K562 (cell line): ENCODE measurements at regions not wholly inside any gene's neighbourhood (a gene's known extent, or its start where the extent isn't known, plus 50 kb on each side); places are given as distances from the start of the nearest gene placed in this dataset.

Experiments used
- ATAC-seq: fragments of 200-7000 bp; cut with Tn5 transposase; 3 replicates; pipeline ENCODE4 v1.9.1; 2020; ENCODE audit warnings: moderate library complexity
- BruUV-seq: library from RNA; stranded (reverse); fragments of 400-500 nt; replicated peaks from 2 replicates; lab custom pipeline; 2021; lab: Mats Ljungman, UMichigan
- CTCF ChIA-PET: fragments of 300-600 bp; formaldehyde crosslinking; extraction: SDS; loops from one replicate; lab custom pipeline; 2021; ENCODE audit warnings: low intra/inter-chr PET ratio; lab: Yijun Ruan, JAX
- POLR2A ChIA-PET: fragments of 300-600, 350-650 bp; sonication (Branson Sonifier 250); formaldehyde crosslinking; extraction: SDS; loops from one replicate; lab custom pipeline; 2021; ENCODE audit warnings: antibody characterized with exemption, inconsistent platforms; lab: Yijun Ruan, JAX
- DNase-seq, 4 experiments: peaks; one replicate each; pipeline versions ENCODE4 v3.0.0 to v3.0.0-alpha.2; 2011 to 2018; ENCODE audit warnings: low spot score in 3 of 4, mixed read lengths in 3 of 4; ENCODE audit errors: extremely low read depth in 1 of 4
- FAIRE-seq: peaks from 2 replicates; lab custom pipeline; 2011; peaks lifted over from hg19 to GRCh38; lab: Jason Lieb, UNC
- H2AFZ ChIP-seq: 2 replicates; pipeline ENCODE4 v1.6.0; 2011; ENCODE audit warnings: low read depth, low read length, control low read depth, inconsistent platforms
- H3K27ac ChIP-seq: fragments of 200-600 bp; 3 replicates; pipeline ENCODE4 v1.8.0; 2011; ENCODE audit warnings: low read depth, mild to moderate bottlenecking, control low read depth, inconsistent platforms, low read length, moderate library complexity, mixed read lengths; ENCODE audit errors: extremely low read depth
- H3K27me3 ChIP-seq, 2 experiments: fragments of 300-600 bp in 1 of 2; 2 replicates in 1 of 2; 3 replicates in 1 of 2; pipeline versions ENCODE4 v1.6.0 to v1.8.0; 2011; ENCODE audit warnings: inconsistent platforms in 2 of 2, low read length in 2 of 2, mild to moderate bottlenecking in 1 of 2, mixed read lengths in 1 of 2, moderate library complexity in 1 of 2; ENCODE audit not compliant: control insufficient read depth in 2 of 2, insufficient read depth in 2 of 2
- H3K36me3 ChIP-seq: fragments of 300-600 bp; 3 replicates; pipeline ENCODE4 v1.8.0; 2011; ENCODE audit warnings: mild to moderate bottlenecking, low read length, inconsistent platforms; ENCODE audit not compliant: control insufficient read depth, insufficient read depth
- H3K4me1 ChIP-seq, 2 experiments: fragments of 200-600 bp in 1 of 2; replicated peaks in 1 of 2; 2 replicates in 1 of 2; 3 replicates in 1 of 2; pipeline versions ENCODE4 v1.5.1 to v1.8.0; 2011; ENCODE audit warnings: inconsistent platforms in 2 of 2, low read length in 2 of 2, mild to moderate bottlenecking in 1 of 2, mixed read lengths in 1 of 2, moderate library complexity in 1 of 2; ENCODE audit not compliant: control insufficient read depth in 2 of 2, insufficient read depth in 2 of 2
- H3K4me2 ChIP-seq: 2 replicates; pipeline ENCODE4 v1.6.1; 2011; ENCODE audit warnings: low read length, control low read depth, inconsistent platforms, mixed read lengths; ENCODE audit not compliant: insufficient read depth
- H3K4me3 ChIP-seq: fragments of 200-600 bp; sonication (generic), shearing (Covaris generic); 2 replicates; pipeline ENCODE4 v1.5.1; 2016; ENCODE audit warnings: control low read depth, inconsistent platforms
- H3K79me2 ChIP-seq: fragments of 200-600 bp; 3 replicates; pipeline ENCODE4 v1.8.0; 2011; ENCODE audit warnings: low read length, inconsistent platforms; ENCODE audit not compliant: control insufficient read depth, insufficient read depth
- H3K9ac ChIP-seq, 2 experiments: 2 replicates each; pipeline versions ENCODE4 v1.6.0 to v1.6.1; 2011; ENCODE audit warnings: low read depth in 2 of 2, low read length in 2 of 2, control low read depth in 1 of 2, inconsistent platforms in 1 of 2, mild to moderate bottlenecking in 1 of 2, mixed read lengths in 1 of 2; ENCODE audit not compliant: insufficient read depth in 1 of 2
- H3K9me1 ChIP-seq: one replicate; pipeline ENCODE4 v1.6.0; 2011; ENCODE audit warnings: inconsistent platforms, mild to moderate bottlenecking, low read length, moderate library complexity; ENCODE audit not compliant: control insufficient read depth, insufficient read depth
- H3K9me3 ChIP-seq: replicated peaks from 2 replicates; pipeline ENCODE4 v1.5.1; 2011; ENCODE audit warnings: low read depth, low read length, inconsistent platforms; ENCODE audit not compliant: control insufficient read depth, insufficient read depth
- H4K20me1 ChIP-seq: replicated peaks from 2 replicates; pipeline ENCODE4 v1.6.1; 2011; ENCODE audit warnings: low read length, inconsistent platforms, mixed read lengths; ENCODE audit not compliant: control insufficient read depth, insufficient read depth
- E2F1 ChIP-seq: sonication (generic); formaldehyde crosslinking; IDR thresholded peaks from 2 replicates; pipeline ENCODE4 v1.8.1; 2023; ENCODE audit warnings: mild to moderate bottlenecking, missing genetic modification reagents, moderate library complexity
- E2F4 ChIP-seq: sonication (generic); formaldehyde crosslinking; IDR thresholded peaks from 2 replicates; pipeline ENCODE4 v1.8.0; 2022; ENCODE audit warnings: mild to moderate bottlenecking, low read depth, missing genetic modification reagents
- ID3 ChIP-seq, 2 experiments: fragments of 250-450 bp in 1 of 2; fragments of 450-650 bp in 1 of 2; sonication (Bioruptor Pico) in 1 of 2; IDR thresholded peaks; 2 replicates each; pipeline versions ENCODE4 v1.6.1 to v1.8.0; 2016 to 2021; ENCODE audit warnings: mild to moderate bottlenecking in 2 of 2, moderate library complexity in 2 of 2, missing compliant biosample characterization in 1 of 2, missing genetic modification characterization in 1 of 2
- MTA1 ChIP-seq: fragments of 450-650 bp; IDR thresholded peaks from 2 replicates; pipeline ENCODE4 v1.6.1; 2017; ENCODE audit warnings: borderline replicate concordance
- NFATC3 ChIP-seq: fragments of 450-650 bp; IDR thresholded peaks from 2 replicates; pipeline ENCODE4 v1.6.1; 2017; ENCODE audit warnings: mild to moderate bottlenecking
- OTX1 ChIP-seq: fragments of 450-650 bp; formaldehyde crosslinking; IDR thresholded peaks from 2 replicates; pipeline ENCODE4 v1.4.0; 2022; ENCODE audit warnings: mild to moderate bottlenecking
- STAT5B ChIP-seq: fragments of 250-450 bp; sonication (Bioruptor Pico); IDR thresholded peaks from 2 replicates; pipeline ENCODE4 v1.8.0; 2021; ENCODE audit warnings: mild to moderate bottlenecking, inconsistent platforms
- WGBS: fragments of 100-300 bp; shearing (Covaris generic); methylation state at CpG from one replicate; pipeline ENCODE4 v1.1.6; 2016; ENCODE audit warnings: low coverage, mixed read lengths; ENCODE audit not compliant: insufficient coverage; ENCODE audit errors: missing lambda C conversion rate; 5-methylcytosine and 5-hydroxymethylcytosine counted together
- in situ Hi-C: fragments of 300-500 bp; cut with MboI; formaldehyde crosslinking; loops from 4 replicates; pipeline ENCODE4 v1.15.0; 2018; ENCODE audit warnings: inconsistent platforms, mixed read lengths
- intact Hi-C: fragments of 100-400 bp; cut with micrococcal nuclease; formaldehyde crosslinking; loops from 2 replicates; pipeline ENCODE4 v1.14.2; 2022

- FAIRE-seq (no peak), ATAC-seq (no peak), DNase-seq (no peak)
- intact Hi-C loops (no loop called here), in situ Hi-C loops (no loop called here)
- WGBS, result under 1% methylated on average over 2 of the region's 2 CpGs
- H3K9me1 ChIP-seq, result no peaks in the 10 kb centered on the region
- no peak overlapping the region for H3K4me3 ChIP-seq
- H3K36me3 ChIP-seq, result no peaks in the 10 kb centered on the region
- H3K4me1 ChIP-seq, result no peaks in the 10 kb centered on the region
- H3K27me3 ChIP-seq, result no peaks in the 10 kb centered on the region
- POLR2A ChIA-PET, result no interaction called here
- H4K20me1 ChIP-seq, result no peaks in the 10 kb centered on the region
- CTCF ChIA-PET, result no interaction called here
- H3K9me3 ChIP-seq, result peaks cover 8% of the 10 kb centered on the region; the same call in 1 of the 2 replicates
- H3K27ac ChIP-seq, result no peak overlapping the region
- no peaks in the 10 kb centered on the region for H3K79me2 ChIP-seq
- no peak for TF ChIP-seq E2F4 (CRISPR knock-in tag)
- TF ChIP-seq NFATC3, result no peak
- no peak for TF ChIP-seq MTA1
- TF ChIP-seq OTX1 (CRISPR knock-in tag), result no peak
- TF ChIP-seq E2F1 (CRISPR knock-in tag), result no peak
- peak; percentile 23; the same call in 1 of the 2 replicates for TF ChIP-seq STAT5B
- 0 out of 2 replicates have a peak, but pooled peaks have one; percentile 4 for TF ChIP-seq ID3 (CRISPR knock-in tag; IDR thresholded peaks at IDR 0.05)
- no peak for TF ChIP-seq ID3 (tag; IDR thresholded peaks at IDR 0.05)
- no TSS peak for BruUV-seq
- no peak overlapping the region for H3K4me2 ChIP-seq
- H3K9ac ChIP-seq, result no peak overlapping the region
- H2AFZ ChIP-seq, result no peak overlapping the region
Measured at GRCh38 chr13:80828759-80829158, 487.8 kb upstream of the SPRY2 start.
